ENCODE measurements at regions not wholly inside any gene's neighbourhood (a gene's known extent, or its start where the extent isn't known, plus 50 kb on each side); places are given as distances from the start of the nearest gene placed in this dataset.
"Not testable (repeated sequence)": the region's sequence is repeated elsewhere in the genome, so short reads cannot be mapped to it uniquely, and the experiment has no call there.

- peaks cover 11% of the 10 kb centered on the region for H3K27me3 Mint-ChIP-seq (ENCODE audit: low read depth)
- H3K4me3 Mint-ChIP-seq = no peak overlapping the region
- ATAC-seq = no peak
- H3K4me1 Mint-ChIP-seq (ENCODE audit: low read depth) = no peaks in the 10 kb centered on the region
- H3K9me3 Mint-ChIP-seq = peaks cover 6% of the 10 kb centered on the region
- DNase-seq = no peak
- no peaks in the 10 kb centered on the region for H3K36me3 Mint-ChIP-seq (ENCODE audit: insufficient read depth)
Observed at GRCh38 chr9:15372455-15372854, 50.2 kb upstream of the SNAPC3 start.

- H3K9me3 Mint-ChIP-seq = peaks cover 6% of the 10 kb centered on the region
- DNase-seq = no peak
- H3K27me3 Mint-ChIP-seq (ENCODE audit: low read depth) = peaks cover 11% of the 10 kb centered on the region
- no peak for ATAC-seq
- no peaks in the 10 kb centered on the region for H3K36me3 Mint-ChIP-seq (ENCODE audit: insufficient read depth)
- H3K4me1 Mint-ChIP-seq (ENCODE audit: low read depth) = no peaks in the 10 kb centered on the region
- no peak overlapping the region for H3K4me3 Mint-ChIP-seq
Observed at GRCh38 chr9:15371448-15371845, 51.2 kb upstream of the SNAPC3 start.

GRCh38 chr9:15370466-15371447, 51.9 kb upstream of the SNAPC3 start:
- ATAC-seq = no peak
- Mint-ChIP-seq H3K36me3 (ENCODE audit: insufficient read depth) (no peaks in the 10 kb centered on the region), H3K9me3 (no peaks in the 10 kb centered on the region), H3K27me3 (ENCODE audit: low read depth) (peaks cover 11% of the 10 kb centered on the region), H3K4me3 (no peak overlapping the region), H3K4me1 (ENCODE audit: low read depth) (no peaks in the 10 kb centered on the region)
- DNase-seq = no peak

GRCh38 chr9:15369871-15370270, 52.8 kb upstream of the SNAPC3 start:
- no peak for DNase-seq
- no peak for ATAC-seq
- Mint-ChIP-seq H3K9me3 (no peaks in the 10 kb centered on the region), H3K36me3 (ENCODE audit: insufficient read depth) (no peaks in the 10 kb centered on the region), H3K4me1 (ENCODE audit: low read depth) (no peaks in the 10 kb centered on the region), H3K27me3 (ENCODE audit: low read depth) (peaks cover 9% of the 10 kb centered on the region), H3K4me3 (no peak overlapping the region)

GRCh38 chr9:15369238-15369637, 53.4 kb upstream of the SNAPC3 start:
- ATAC-seq = no peak
- H3K4me3 Mint-ChIP-seq = no peak overlapping the region
- H3K27me3 Mint-ChIP-seq (ENCODE audit: low read depth) = peaks cover 9% of the 10 kb centered on the region
- H3K4me1 Mint-ChIP-seq (ENCODE audit: low read depth) = no peaks in the 10 kb centered on the region
- DNase-seq = no peak
- no peaks in the 10 kb centered on the region for H3K9me3 Mint-ChIP-seq
- H3K36me3 Mint-ChIP-seq (ENCODE audit: insufficient read depth) = no peaks in the 10 kb centered on the region

GRCh38 chr9:15364975-15365553, 57.6 kb upstream of the SNAPC3 start:
- not testable (repeated sequence) for H3K4me3 Mint-ChIP-seq; DNase-seq; H3K4me1 Mint-ChIP-seq (ENCODE audit: low read depth); H3K36me3 Mint-ChIP-seq (ENCODE audit: insufficient read depth); H3K27me3 Mint-ChIP-seq (ENCODE audit: low read depth); H3K9me3 Mint-ChIP-seq; ATAC-seq

GRCh38 chr9:15361737-15362136, 54.7 kb upstream of the TTC39B start:
- DNase-seq (no peak), ATAC-seq (no peak)

GRCh38 chr9:15357050-15357653, 50.1 kb upstream of the TTC39B start:
- DNase-seq (no peak), ATAC-seq (peak in 1 of 2 donors; percentile 85)
- H3K27me3 Mint-ChIP-seq (ENCODE audit: low read depth) = no peaks in the 10 kb centered on the region
- no peaks in the 10 kb centered on the region for H3K9me3 Mint-ChIP-seq
- no peak overlapping the region for H3K4me3 Mint-ChIP-seq
- H3K4me1 Mint-ChIP-seq (ENCODE audit: low read depth) = peaks cover 15% of the 10 kb centered on the region
- H3K36me3 Mint-ChIP-seq (ENCODE audit: insufficient read depth) = no peaks in the 10 kb centered on the region

More at GRCh38 chr9:15361737-15362136, 54.7 kb upstream of the TTC39B start:
- Mint-ChIP-seq H3K36me3 (ENCODE audit: insufficient read depth) (no peaks in the 10 kb centered on the region), H3K4me1 (ENCODE audit: low read depth) (peaks cover 5% of the 10 kb centered on the region), H3K27me3 (ENCODE audit: low read depth) (no peaks in the 10 kb centered on the region), H3K4me3 (no peak overlapping the region), H3K9me3 (no peaks in the 10 kb centered on the region)

All from activated T-cell treated with anti-CD3 and anti-CD28 coated beads, Interleukin-2, amount 50 U/mL, for 4 hours (primary cell).